GM12878 (cell line): ENCODE measurements at regions not wholly inside any gene's neighbourhood (a gene's known extent, or its start where the extent isn't known, plus 50 kb on each side); places are given as distances from the start of the nearest gene placed in this dataset.

ENCODE experiments used
- ATAC-seq: fragments of 200-7000 bp; cut with Tn5 transposase; 3 replicates; pipeline ENCODE4 v1.9.1; 2020; ENCODE audit warnings: mild to moderate bottlenecking, moderate library complexity
- BruUV-seq: library from RNA; stranded (reverse); fragments of 400-500 nt; replicated peaks from 2 replicates; lab custom pipeline; 2021; lab: Mats Ljungman, UMichigan
- CTCF ChIA-PET: fragments of 300-600 bp; sonication (Branson Sonifier 250); formaldehyde crosslinking; extraction: SDS; loops from one replicate; lab custom pipeline; 2021; ENCODE audit warnings: inconsistent platforms; lab: Yijun Ruan, JAX
- POLR2A ChIA-PET: fragments of 350-600 bp; formaldehyde crosslinking; extraction: SDS; loops from one replicate; lab custom pipeline; 2021; ENCODE audit warnings: inconsistent platforms; lab: Charles Lee
- RAD21 ChIA-PET: fragments of 300-600 bp; sonication (Branson Sonifier 250); formaldehyde crosslinking; loops from one replicate; lab custom pipeline; 2023; ENCODE audit warnings: antibody characterized with exemption; ENCODE audit not compliant: unreplicated experiment; lab: Charles Lee
- SMC1A ChIA-PET: fragments of 300-600 bp; sonication (Branson Sonifier 250); formaldehyde crosslinking; loops from one replicate; lab custom pipeline; 2023; ENCODE audit not compliant: unreplicated experiment, uncharacterized antibody; lab: Charles Lee
- DNase-seq: peaks from one replicate; pipeline ENCODE4 v3.0.0-alpha.2; 2011; ENCODE audit warnings: low read depth, low spot score
- FAIRE-seq: peaks from 3 replicates; lab custom pipeline; 2011; peaks lifted over from hg19 to GRCh38; lab: Jason Lieb, UNC
- H2AFZ ChIP-seq: 2 replicates; pipeline ENCODE4 v1.6.0; 2011; ENCODE audit warnings: low read depth, low read length, control low read depth; ENCODE audit not compliant: control insufficient read depth
- H3K27ac ChIP-seq: 2 replicates; pipeline ENCODE4 v1.5.1; 2011; ENCODE audit warnings: control low read depth; ENCODE audit not compliant: control insufficient read depth, insufficient read depth
- H3K27me3 ChIP-seq, 2 experiments: replicated peaks in 1 of 2; 2 replicates each; pipeline versions ENCODE4 v1.6.0 to v1.6.1; 2011; ENCODE audit warnings: low read length in 1 of 2; ENCODE audit not compliant: control insufficient read depth in 2 of 2, insufficient read depth in 2 of 2
- H3K36me3 ChIP-seq, 2 experiments: 2 replicates each; pipeline ENCODE4 v1.5.1; 2011; ENCODE audit warnings: low read length in 1 of 2; ENCODE audit not compliant: control insufficient read depth in 2 of 2, insufficient read depth in 2 of 2
- H3K4me1 ChIP-seq: 2 replicates; pipeline ENCODE4 v1.6.1; 2011; ENCODE audit warnings: mild to moderate bottlenecking, low read length, moderate library complexity, mixed read lengths; ENCODE audit not compliant: control insufficient read depth, insufficient read depth
- H3K4me2 ChIP-seq: 2 replicates; pipeline ENCODE4 v1.6.0; 2011; ENCODE audit warnings: control low read depth; ENCODE audit not compliant: control insufficient read depth, insufficient read depth
- H3K4me3 ChIP-seq: fragments of 200-600 bp; sonication (generic); 2 replicates; pipeline ENCODE4 v1.5.1; 2016
- H3K79me2 ChIP-seq: 2 replicates; pipeline ENCODE4 v1.6.0; 2011; ENCODE audit warnings: low read length; ENCODE audit not compliant: control insufficient read depth, insufficient read depth
- H3K9ac ChIP-seq: 2 replicates; pipeline ENCODE4 v1.8.0; 2011; ENCODE audit warnings: low read length, control low read depth, mixed read lengths; ENCODE audit not compliant: control insufficient read depth, insufficient read depth
- H3K9me3 ChIP-seq: replicated peaks from 3 replicates; pipeline ENCODE4 v1.5.1; 2011; ENCODE audit warnings: mild to moderate bottlenecking, low read length; ENCODE audit not compliant: control insufficient read depth, insufficient read depth
- H4K20me1 ChIP-seq: 2 replicates; pipeline ENCODE4 v1.6.0; 2011; ENCODE audit not compliant: control insufficient read depth, insufficient read depth
- ASH2L ChIP-seq: fragments of 300-600, 200-600 bp; sonication (generic); IDR thresholded peaks from 2 replicates; pipeline ENCODE4 v1.6.1; 2017; ENCODE audit warnings: low read depth, mild to moderate bottlenecking, borderline replicate concordance
- CHD1 ChIP-seq: IDR thresholded peaks from 2 replicates; pipeline ENCODE4 v1.6.1; 2012; ENCODE audit warnings: low read depth, low read length, improper control_type of control experiment
- CHD4 ChIP-seq: fragments of 200-600 bp; sonication (generic); IDR thresholded peaks from 2 replicates; pipeline ENCODE4 v1.6.1; 2016; ENCODE audit warnings: mild to moderate bottlenecking
- GABPA ChIP-seq: IDR thresholded peaks from 2 replicates; pipeline ENCODE4 v1.6.1; 2014; ENCODE audit warnings: antibody characterized with exemption, low read depth, mild to moderate bottlenecking, inconsistent platforms
- HDAC2 ChIP-seq: fragments of 200-600 bp; sonication (generic); IDR thresholded peaks from 2 replicates; pipeline ENCODE4 v1.6.1; 2017
- LARP7 ChIP-seq: fragments of 450-650 bp; IDR thresholded peaks from 2 replicates; pipeline ENCODE4 v1.6.1; 2017; ENCODE audit warnings: mild to moderate bottlenecking
- NBN ChIP-seq: fragments of 450-650 bp; IDR thresholded peaks from 2 replicates; pipeline ENCODE4 v1.6.1; 2016
- NFYA ChIP-seq: IDR thresholded peaks from 2 replicates; pipeline ENCODE4 v1.6.1; 2011; ENCODE audit warnings: low read depth, mild to moderate bottlenecking, low read length, improper control_type of control experiment, borderline replicate concordance
- NR2C1 ChIP-seq: fragments of 450-650 bp; IDR thresholded peaks from 2 replicates; pipeline ENCODE4 v1.6.1; 2017; ENCODE audit warnings: antibody characterized with exemption, mild to moderate bottlenecking, moderate library complexity
- SIN3A ChIP-seq: IDR thresholded peaks from 2 replicates; pipeline ENCODE4 v1.6.1; 2012; ENCODE audit warnings: low read depth, low read length, improper control_type of control experiment
- TCF12 ChIP-seq: IDR thresholded peaks from 2 replicates; pipeline ENCODE4 v1.6.1; 2011; ENCODE audit warnings: low read depth, mild to moderate bottlenecking, low read length
- ZSCAN29 ChIP-seq: fragments of 450-650 bp; IDR thresholded peaks from 2 replicates; pipeline ENCODE4 v1.6.1; 2017; ENCODE audit warnings: mild to moderate bottlenecking, moderate library complexity
- in situ Hi-C: fragments of 300-500 bp; cut with MboI; formaldehyde crosslinking; loops from 9 replicates; pipeline ENCODE4 v1.14.3; 2018; ENCODE audit warnings: mixed read lengths
- intact Hi-C: fragments of 100-400 bp; cut with micrococcal nuclease; formaldehyde crosslinking; loops from one replicate; pipeline ENCODE4 v1.14.2; 2022; ENCODE audit not compliant: unreplicated experiment
- TF ChIP-seq, protein P1 (sequence below): fragments of 450-650 bp; IDR thresholded peaks from 2 replicates; pipeline ENCODE4 v1.6.1; 2017; ENCODE audit warnings: mild to moderate bottlenecking, low read depth, inconsistent platforms; ENCODE audit not compliant: poor library complexity, severe bottlenecking
- TF ChIP-seq, protein P2 (sequence below): fragments of 450-650 bp; IDR thresholded peaks from 2 replicates; pipeline ENCODE4 v1.6.1; 2016; ENCODE audit warnings: mild to moderate bottlenecking, moderate library complexity, borderline replicate concordance

DNA sequence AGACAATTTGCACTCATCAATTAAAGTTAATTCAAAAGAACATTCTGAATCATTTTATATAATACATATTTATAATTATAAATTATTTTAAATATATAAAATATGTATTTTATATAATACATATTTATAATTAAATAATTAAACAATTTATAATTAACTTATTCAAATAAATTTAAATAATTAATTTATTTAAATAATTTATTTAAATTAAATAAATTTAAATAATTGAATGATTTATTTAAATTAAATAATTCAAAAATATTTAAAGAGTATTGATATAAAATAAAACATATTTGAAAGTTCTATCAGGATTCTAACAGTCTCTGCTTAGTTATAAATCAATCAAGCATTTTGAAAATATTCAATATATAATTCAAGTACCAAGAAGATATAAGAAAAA lies 775.5 kb upstream of the CTNND2 start:
- Histone ChIP-seq H3K4me2 (no peak overlapping the region), H3K36me3 (no peaks in the 10 kb centered on the region), H3K27ac (no peak overlapping the region), H3K4me1 (no peaks in the 10 kb centered on the region), H3K4me3 (no peak overlapping the region), H2AFZ (no peak overlapping the region), H3K79me2 (no peaks in the 10 kb centered on the region), H3K27me3 (no peaks in the 10 kb centered on the region), H3K9ac (no peak overlapping the region), H3K9me3 (no peaks in the 10 kb centered on the region), H4K20me1 (no peaks in the 10 kb centered on the region)
- no peak for ATAC-seq
- CTCF ChIA-PET = no interaction called here
- POLR2A ChIA-PET = no interaction called here
- BruUV-seq = no TSS peak
- no peak for FAIRE-seq
- RAD21 ChIA-PET = no interaction called here
- TF ChIP-seq CHD4 = no peak
- no peak for TF ChIP-seq NFYA
- TF ChIP-seq GABPA = no peak
- no peak for TF ChIP-seq NBN
- TF ChIP-seq ASH2L = no peak
- no peak for TF ChIP-seq NR2C1
- no peak for TF ChIP-seq LARP7
- TF ChIP-seq, protein P1, sequence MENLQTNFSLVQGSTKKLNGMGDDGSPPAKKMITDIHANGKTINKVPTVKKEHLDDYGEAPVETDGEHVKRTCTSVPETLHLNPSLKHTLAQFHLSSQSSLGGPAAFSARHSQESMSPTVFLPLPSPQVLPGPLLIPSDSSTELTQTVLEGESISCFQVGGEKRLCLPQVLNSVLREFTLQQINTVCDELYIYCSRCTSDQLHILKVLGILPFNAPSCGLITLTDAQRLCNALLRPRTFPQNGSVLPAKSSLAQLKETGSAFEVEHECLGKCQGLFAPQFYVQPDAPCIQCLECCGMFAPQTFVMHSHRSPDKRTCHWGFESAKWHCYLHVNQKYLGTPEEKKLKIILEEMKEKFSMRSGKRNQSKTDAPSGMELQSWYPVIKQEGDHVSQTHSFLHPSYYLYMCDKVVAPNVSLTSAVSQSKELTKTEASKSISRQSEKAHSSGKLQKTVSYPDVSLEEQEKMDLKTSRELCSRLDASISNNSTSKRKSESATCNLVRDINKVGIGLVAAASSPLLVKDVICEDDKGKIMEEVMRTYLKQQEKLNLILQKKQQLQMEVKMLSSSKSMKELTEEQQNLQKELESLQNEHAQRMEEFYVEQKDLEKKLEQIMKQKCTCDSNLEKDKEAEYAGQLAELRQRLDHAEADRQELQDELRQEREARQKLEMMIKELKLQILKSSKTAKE = no peak
- TF ChIP-seq HDAC2 = no peak
- TF ChIP-seq SIN3A = no peak
- TF ChIP-seq CHD1 = no peak
- TF ChIP-seq, protein P2, sequence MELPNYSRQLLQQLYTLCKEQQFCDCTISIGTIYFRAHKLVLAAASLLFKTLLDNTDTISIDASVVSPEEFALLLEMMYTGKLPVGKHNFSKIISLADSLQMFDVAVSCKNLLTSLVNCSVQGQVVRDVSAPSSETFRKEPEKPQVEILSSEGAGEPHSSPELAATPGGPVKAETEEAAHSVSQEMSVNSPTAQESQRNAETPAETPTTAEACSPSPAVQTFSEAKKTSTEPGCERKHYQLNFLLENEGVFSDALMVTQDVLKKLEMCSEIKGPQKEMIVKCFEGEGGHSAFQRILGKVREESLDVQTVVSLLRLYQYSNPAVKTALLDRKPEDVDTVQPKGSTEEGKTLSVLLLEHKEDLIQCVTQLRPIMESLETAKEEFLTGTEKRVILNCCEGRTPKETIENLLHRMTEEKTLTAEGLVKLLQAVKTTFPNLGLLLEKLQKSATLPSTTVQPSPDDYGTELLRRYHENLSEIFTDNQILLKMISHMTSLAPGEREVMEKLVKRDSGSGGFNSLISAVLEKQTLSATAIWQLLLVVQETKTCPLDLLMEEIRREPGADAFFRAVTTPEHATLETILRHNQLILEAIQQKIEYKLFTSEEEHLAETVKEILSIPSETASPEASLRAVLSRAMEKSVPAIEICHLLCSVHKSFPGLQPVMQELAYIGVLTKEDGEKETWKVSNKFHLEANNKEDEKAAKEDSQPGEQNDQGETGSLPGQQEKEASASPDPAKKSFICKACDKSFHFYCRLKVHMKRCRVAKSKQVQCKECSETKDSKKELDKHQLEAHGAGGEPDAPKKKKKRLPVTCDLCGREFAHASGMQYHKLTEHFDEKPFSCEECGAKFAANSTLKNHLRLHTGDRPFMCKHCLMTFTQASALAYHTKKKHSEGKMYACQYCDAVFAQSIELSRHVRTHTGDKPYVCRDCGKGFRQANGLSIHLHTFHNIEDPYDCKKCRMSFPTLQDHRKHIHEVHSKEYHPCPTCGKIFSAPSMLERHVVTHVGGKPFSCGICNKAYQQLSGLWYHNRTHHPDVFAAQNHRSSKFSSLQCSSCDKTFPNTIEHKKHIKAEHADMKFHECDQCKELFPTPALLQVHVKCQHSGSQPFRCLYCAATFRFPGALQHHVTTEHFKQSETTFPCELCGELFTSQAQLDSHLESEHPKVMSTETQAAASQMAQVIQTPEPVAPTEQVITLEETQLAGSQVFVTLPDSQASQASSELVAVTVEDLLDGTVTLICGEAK = no peak
- no peak for TF ChIP-seq TCF12
- no peak for TF ChIP-seq ZSCAN29
- SMC1A ChIA-PET = no interaction called here
- in situ Hi-C loops = no loop called here
- intact Hi-C loops = no loop called here
- DNase-seq = no peak
